MCF 10A (cell line): ENCODE measurements at regions not wholly inside any gene's neighbourhood (a gene's known extent, or its start where the extent isn't known, plus 50 kb on each side); places are given as distances from the start of the nearest gene placed in this dataset.

ENCODE experiments used
- BruUV-seq: library from RNA; stranded (reverse); fragments of 400-500 nt; replicated peaks from 2 replicates; lab custom pipeline; 2021; lab: Mats Ljungman, UMichigan
- CTCF ChIA-PET: fragments of 300-600 bp; sonication (Branson Sonifier 250); formaldehyde crosslinking; extraction: SDS; loops from one replicate; lab custom pipeline; 2021; ENCODE audit warnings: antibody characterized with exemption, inconsistent platforms; lab: Yijun Ruan, JAX
- POLR2A ChIA-PET: fragments of 300-600, 350-650 bp; sonication (Branson Sonifier 250); formaldehyde crosslinking; extraction: SDS; loops from one replicate; lab custom pipeline; 2020; ENCODE audit warnings: antibody characterized with exemption, inconsistent platforms; lab: Yijun Ruan, JAX
- DNase-seq: peaks from one replicate; pipeline ENCODE4 v3.0.0-alpha.2; 2018; ENCODE audit not compliant: unreplicated experiment
- H3K27ac Mint-ChIP-seq: one replicate; pipeline ENCODE4 v1.8.0; 2022; ENCODE audit warnings: mild to moderate bottlenecking, low read depth, mixed read lengths; ENCODE audit not compliant: unreplicated experiment
- H3K27me3 Mint-ChIP-seq: one replicate; pipeline ENCODE4 v1.8.0; 2022; ENCODE audit warnings: mixed read lengths; ENCODE audit not compliant: insufficient read depth, unreplicated experiment
- H3K36me3 Mint-ChIP-seq: one replicate; pipeline ENCODE4 v1.8.0; 2022; ENCODE audit warnings: mild to moderate bottlenecking, moderate library complexity, mixed read lengths; ENCODE audit not compliant: insufficient read depth, unreplicated experiment
- H3K4me1 Mint-ChIP-seq: one replicate; pipeline ENCODE4 v1.8.0; 2022; ENCODE audit warnings: mixed read lengths; ENCODE audit not compliant: insufficient read depth, unreplicated experiment
- H3K4me3 Mint-ChIP-seq: one replicate; pipeline ENCODE4 v1.8.0; 2022; ENCODE audit warnings: mild to moderate bottlenecking, moderate library complexity, mixed read lengths; ENCODE audit not compliant: unreplicated experiment
- H3K9me3 Mint-ChIP-seq: one replicate; pipeline ENCODE4 v1.8.0; 2022; ENCODE audit warnings: mixed read lengths; ENCODE audit not compliant: unreplicated experiment
- CTCF ChIP-seq: fragments of 200-600 bp; IDR thresholded peaks from one replicate; pipeline ENCODE4 v1.8.0; 2022; ENCODE audit warnings: antibody characterized with exemption, mild to moderate bottlenecking; ENCODE audit not compliant: unreplicated experiment
- intact Hi-C: fragments of 100-400 bp; cut with micrococcal nuclease; formaldehyde crosslinking; loops from 2 replicates; pipeline ENCODE4 v1.14.1; 2022

- intact Hi-C loops: no loop called here
- ChIA-PET POLR2A (no interaction called here), CTCF (interaction anchor here (1.5 kb wide), 1 partner anchor 11 kb away, joined by 4 read pairs; no protein-coding TSS in a partner anchor)
- H3K9me3 Mint-ChIP-seq: no peaks in the 10 kb centered on the region
- no TSS peak for BruUV-seq
- H3K4me3 Mint-ChIP-seq: no peak overlapping the region
- DNase-seq: no peak
- H3K27ac Mint-ChIP-seq: no peak overlapping the region
- TF ChIP-seq CTCF: no peak
- H3K36me3 Mint-ChIP-seq: peaks cover 6% of the 10 kb centered on the region
- H3K27me3 Mint-ChIP-seq: no peaks in the 10 kb centered on the region
- H3K4me1 Mint-ChIP-seq: peaks cover 5% of the 10 kb centered on the region
Measured at GRCh38 chr16:24624102-24624501, 84.7 kb downstream of the RBBP6 start.

- no peak overlapping the region for H3K4me3 Mint-ChIP-seq
- intact Hi-C loops: no loop called here
- no peaks in the 10 kb centered on the region for H3K36me3 Mint-ChIP-seq
- ChIA-PET POLR2A (interaction anchor here (0.5 to 1.4 kb wide), 8 partner anchors 27 to 1030 kb away, joined by 3 to 5 read pairs (median 3); partner anchors contain the start of gene NDUFAB1), CTCF (interaction anchor here (0.7 to 1.3 kb wide), 4 partner anchors 18 to 115 kb away, joined by 3 to 6 read pairs (median 3); no protein-coding TSS in a partner anchor)
- BruUV-seq: no TSS peak
- TF ChIP-seq CTCF: no peak
- peaks cover 5% of the 10 kb centered on the region for H3K4me1 Mint-ChIP-seq
- H3K27me3 Mint-ChIP-seq: no peaks in the 10 kb centered on the region
- H3K9me3 Mint-ChIP-seq: no peaks in the 10 kb centered on the region
- peak; percentile 66 for DNase-seq
- peak overlapping the region; percentile 49 for H3K27ac Mint-ChIP-seq
Measured at GRCh38 chr16:24626256-24626655, 86.9 kb downstream of the RBBP6 start.

DNA sequence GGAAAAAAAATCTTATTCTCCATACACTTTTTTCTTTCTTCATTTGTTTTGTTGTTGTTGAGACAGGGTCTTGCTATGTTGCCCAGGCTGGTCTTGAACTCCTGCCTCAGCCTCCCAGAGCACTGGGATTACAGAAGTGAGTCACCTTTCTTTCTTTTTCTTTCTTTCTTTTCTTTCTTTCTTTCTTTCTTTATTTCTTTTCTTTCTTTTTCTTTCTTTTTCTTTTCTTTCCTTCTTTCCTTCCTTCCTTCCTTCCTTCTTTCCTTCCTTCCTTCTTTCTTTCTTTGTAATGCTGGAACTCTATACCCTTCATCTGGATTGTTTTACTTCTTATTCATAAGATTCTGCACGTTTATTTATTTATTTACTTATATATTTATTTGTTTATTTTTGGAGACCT lies 94.5 kb upstream of the TNRC6A start:
- Mint-ChIP-seq H3K9me3 (peaks cover 7% of the 10 kb centered on the region), H3K27ac (no peak overlapping the region), H3K36me3 (no peaks in the 10 kb centered on the region), H3K4me1 (peaks cover 11% of the 10 kb centered on the region), H3K27me3 (no peaks in the 10 kb centered on the region), H3K4me3 (no peak overlapping the region)
- TF ChIP-seq CTCF: no peak
- POLR2A ChIA-PET: no interaction called here
- intact Hi-C loops: no loop called here
- no peak for DNase-seq
- no TSS peak for BruUV-seq
- CTCF ChIA-PET: interaction anchor here (1.2 kb wide), 1 partner anchor 10 kb away, joined by 4 read pairs; no protein-coding TSS in a partner anchor

- ChIA-PET POLR2A (interaction anchor here (0.6 to 2.3 kb wide), 4 partner anchors 10 to 120 kb away, joined by 3 to 10 read pairs (median 3); no protein-coding TSS in a partner anchor), CTCF (interaction anchor here (0.6 to 1.2 kb wide), 2 partner anchors 11 to 106 kb away, joined by 3 to 4 read pairs; no protein-coding TSS in a partner anchor)
- Mint-ChIP-seq H3K36me3 (no peaks in the 10 kb centered on the region), H3K4me3 (no peak overlapping the region), H3K9me3 (peaks cover 7% of the 10 kb centered on the region), H3K27ac (peak overlapping the region; percentile 33), H3K4me1 (peaks cover 11% of the 10 kb centered on the region), H3K27me3 (no peaks in the 10 kb centered on the region)
- intact Hi-C loops: no loop called here
- peak; percentile 95 for DNase-seq
- no TSS peak for BruUV-seq
- TF ChIP-seq CTCF: no peak
Measured at GRCh38 chr16:24635900-24636610, 93.4 kb upstream of the TNRC6A start.
